ENCODE measurements at regions not wholly inside any gene's neighbourhood (a gene's known extent, or its start where the extent isn't known, plus 50 kb on each side); places are given as distances from the start of the nearest gene placed in this dataset.

GRCh38 chr2:20523073-20523798 lies 76.4 kb downstream of the RHOB start:
- no peak for DNase-seq (ENCODE audit: low read depth)

GRCh38 chr2:20523799-20524187 lies 76.9 kb downstream of the RHOB start:
- DNase-seq (ENCODE audit: low read depth) = no peak

- no peak for DNase-seq (ENCODE audit: low read depth)
Observed at GRCh38 chr2:20524412-20525040, 77.7 kb downstream of the RHOB start.

- no peak for DNase-seq (ENCODE audit: low read depth)
Observed at GRCh38 chr2:20525041-20526035, 78.5 kb downstream of the RHOB start.

- no peak for DNase-seq (ENCODE audit: low read depth)
Observed at GRCh38 chr2:20526160-20526559, 79.3 kb downstream of the RHOB start.

- no peak for DNase-seq (ENCODE audit: low read depth)
Observed at GRCh38 chr2:20526708-20527107, 79.8 kb downstream of the RHOB start.

GRCh38 chr2:20528713-20529112 lies 81.8 kb downstream of the RHOB start:
- no peak for DNase-seq (ENCODE audit: low read depth)

GRCh38 chr2:20530520-20530919 lies 83.6 kb downstream of the RHOB start:
- no peak for DNase-seq (ENCODE audit: low read depth)

GRCh38 chr2:20531633-20532262 lies 84.9 kb downstream of the RHOB start:
- no peak for DNase-seq (ENCODE audit: low read depth)

- no peak for DNase-seq (ENCODE audit: low read depth)
Observed at GRCh38 chr2:20532634-20533437, 86.0 kb downstream of the RHOB start.

- DNase-seq (ENCODE audit: low read depth) = no peak
Observed at GRCh38 chr2:20533993-20534622, 87.2 kb downstream of the RHOB start.

GRCh38 chr2:20534913-20535801 lies 88.3 kb downstream of the RHOB start:
- DNase-seq (ENCODE audit: low read depth) = no peak

GRCh38 chr2:20536619-20537422 lies 89.9 kb downstream of the RHOB start:
- no peak for DNase-seq (ENCODE audit: low read depth)

- DNase-seq (ENCODE audit: low read depth) = no peak
Observed at GRCh38 chr2:20537423-20538307, 90.8 kb downstream of the RHOB start.

- no peak for DNase-seq (ENCODE audit: low read depth)
Observed at GRCh38 chr2:20538308-20539132, 91.6 kb downstream of the RHOB start.

GRCh38 chr2:20539133-20539719 lies 92.4 kb downstream of the RHOB start:
- no peak for DNase-seq (ENCODE audit: low read depth)

All from HS-27A (cell line).